ENCODE measurements at regions not wholly inside any gene's neighbourhood (a gene's known extent, or its start where the extent isn't known, plus 50 kb on each side); places are given as distances from the start of the nearest gene placed in this dataset.

GRCh38 chr1:178660461-178660860 lies 64.6 kb upstream of the RALGPS2 start:
- TF ChIP-seq, protein P1, sequence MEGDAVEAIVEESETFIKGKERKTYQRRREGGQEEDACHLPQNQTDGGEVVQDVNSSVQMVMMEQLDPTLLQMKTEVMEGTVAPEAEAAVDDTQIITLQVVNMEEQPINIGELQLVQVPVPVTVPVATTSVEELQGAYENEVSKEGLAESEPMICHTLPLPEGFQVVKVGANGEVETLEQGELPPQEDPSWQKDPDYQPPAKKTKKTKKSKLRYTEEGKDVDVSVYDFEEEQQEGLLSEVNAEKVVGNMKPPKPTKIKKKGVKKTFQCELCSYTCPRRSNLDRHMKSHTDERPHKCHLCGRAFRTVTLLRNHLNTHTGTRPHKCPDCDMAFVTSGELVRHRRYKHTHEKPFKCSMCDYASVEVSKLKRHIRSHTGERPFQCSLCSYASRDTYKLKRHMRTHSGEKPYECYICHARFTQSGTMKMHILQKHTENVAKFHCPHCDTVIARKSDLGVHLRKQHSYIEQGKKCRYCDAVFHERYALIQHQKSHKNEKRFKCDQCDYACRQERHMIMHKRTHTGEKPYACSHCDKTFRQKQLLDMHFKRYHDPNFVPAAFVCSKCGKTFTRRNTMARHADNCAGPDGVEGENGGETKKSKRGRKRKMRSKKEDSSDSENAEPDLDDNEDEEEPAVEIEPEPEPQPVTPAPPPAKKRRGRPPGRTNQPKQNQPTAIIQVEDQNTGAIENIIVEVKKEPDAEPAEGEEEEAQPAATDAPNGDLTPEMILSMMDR (IDR thresholded peaks at IDR 0.05): no peak
- no peak for TF ChIP-seq POLR2A (IDR thresholded peaks at IDR 0.05)

All from testis (tissue), 2 donors.